ENCODE measurements at regions not wholly inside any gene's neighbourhood (a gene's known extent, or its start where the extent isn't known, plus 50 kb on each side); places are given as distances from the start of the nearest gene placed in this dataset.

GRCh38 chr16:8023326-8023725 lies 567.0 kb downstream of the TMEM114 start:
- no peaks in the 10 kb centered on the region for H3K4me1 ChIP-seq (ENCODE audit: insufficient read depth)
- H4K20me1 ChIP-seq (ENCODE audit: insufficient read depth, poor library complexity, severe bottlenecking), result no peaks in the 10 kb centered on the region
- H3K4me3 ChIP-seq, result no peak overlapping the region
- H3K36me3 ChIP-seq (replicated peaks; ENCODE audit: insufficient read depth, low read depth), result no peaks in the 10 kb centered on the region
- H3K79me2 ChIP-seq, result no peaks in the 10 kb centered on the region
- no peaks in the 10 kb centered on the region for H3K9me2 ChIP-seq (replicated peaks; ENCODE audit: insufficient read depth)
- no peak overlapping the region for H2AFZ ChIP-seq
- H3K4me2 ChIP-seq, result no peak overlapping the region
- TF ChIP-seq EZH2phosphoT487 (IDR thresholded peaks at IDR 0.05; ENCODE audit: low read depth, severe bottlenecking, unreplicated experiment) (no peak), CTCF (IDR thresholded peaks at IDR 0.05; ENCODE audit: poor library complexity) (no peak), EZH2 (IDR thresholded peaks at IDR 0.05; ENCODE audit: borderline replicate concordance) (no peak)
- H3K9me3 ChIP-seq (ENCODE audit: low read depth), result no peaks in the 10 kb centered on the region
- no peaks in the 10 kb centered on the region for H3K27me3 ChIP-seq
- WGBS (ENCODE audit: low lambda C conversion rate, missing lambda C conversion rate), result 60% methylated on average over 3 of the region's 3 CpGs
- H3K27ac ChIP-seq, result no peak overlapping the region
- no peak for DNase-seq (ENCODE audit: low spot score)

- Histone ChIP-seq H3K27ac (peak overlapping the region; percentile 23), H3K4me2 (no peak overlapping the region), H3K4me1 (ENCODE audit: insufficient read depth) (no peaks in the 10 kb centered on the region), H3K27me3 (no peaks in the 10 kb centered on the region), H3K79me2 (no peaks in the 10 kb centered on the region), H2AFZ (no peak overlapping the region), H3K36me3 (replicated peaks; ENCODE audit: insufficient read depth, low read depth) (no peaks in the 10 kb centered on the region), H4K20me1 (ENCODE audit: insufficient read depth, poor library complexity, severe bottlenecking) (no peaks in the 10 kb centered on the region), H3K4me3 (no peak overlapping the region), H3K9me2 (replicated peaks; ENCODE audit: insufficient read depth) (no peaks in the 10 kb centered on the region), H3K9me3 (ENCODE audit: low read depth) (no peaks in the 10 kb centered on the region)
- TF ChIP-seq EZH2 (IDR thresholded peaks at IDR 0.05; ENCODE audit: borderline replicate concordance) (no peak), EZH2phosphoT487 (IDR thresholded peaks at IDR 0.05; ENCODE audit: low read depth, severe bottlenecking, unreplicated experiment) (no peak), CTCF (IDR thresholded peaks at IDR 0.05; ENCODE audit: poor library complexity) (no peak)
- no peak for DNase-seq (ENCODE audit: low spot score)
- WGBS (ENCODE audit: low lambda C conversion rate, missing lambda C conversion rate), result 77% methylated on average over 10 of the region's 10 CpGs
Measured at GRCh38 chr16:8005096-8005860, 585.0 kb downstream of the TMEM114 start.

- DNase-seq (ENCODE audit: low spot score), result no peak
- TF ChIP-seq CTCF (IDR thresholded peaks at IDR 0.05; ENCODE audit: poor library complexity), result no peak
- TF ChIP-seq EZH2 (IDR thresholded peaks at IDR 0.05; ENCODE audit: borderline replicate concordance), result no peak
- no peak for TF ChIP-seq EZH2phosphoT487 (IDR thresholded peaks at IDR 0.05; ENCODE audit: low read depth, severe bottlenecking, unreplicated experiment)
- H3K9me2 ChIP-seq (replicated peaks; ENCODE audit: insufficient read depth), result no peaks in the 10 kb centered on the region
- H3K4me1 ChIP-seq (ENCODE audit: insufficient read depth), result no peaks in the 10 kb centered on the region
- no peaks in the 10 kb centered on the region for H4K20me1 ChIP-seq (ENCODE audit: insufficient read depth, poor library complexity, severe bottlenecking)
- no peak overlapping the region for H3K4me3 ChIP-seq
- no peaks in the 10 kb centered on the region for H3K79me2 ChIP-seq
- no peaks in the 10 kb centered on the region for H3K36me3 ChIP-seq (replicated peaks; ENCODE audit: insufficient read depth, low read depth)
- H3K4me2 ChIP-seq, result no peak overlapping the region
- no peaks in the 10 kb centered on the region for H3K9me3 ChIP-seq (ENCODE audit: low read depth)
- H3K27ac ChIP-seq, result no peak overlapping the region
- no peak overlapping the region for H2AFZ ChIP-seq
- 88% methylated on average over 11 of the region's 11 CpGs for WGBS (ENCODE audit: low lambda C conversion rate, missing lambda C conversion rate)
- no peaks in the 10 kb centered on the region for H3K27me3 ChIP-seq
Measured at GRCh38 chr16:7998789-7999453, 591.4 kb downstream of the TMEM114 start.
